ENCODE measurements at regions not wholly inside any gene's neighbourhood (a gene's known extent, or its start where the extent isn't known, plus 50 kb on each side); places are given as distances from the start of the nearest gene placed in this dataset.
"Not testable (repeated sequence)": the region's sequence is repeated elsewhere in the genome, so short reads cannot be mapped to it uniquely, and the experiment has no call there.

GRCh38 chr2:71961289-71962027 is 186.2 kb downstream of the CYP26B1 start:
- peaks cover 0 to 35% (median 24%) of the 10 kb centered on the region in 8 donors for H3K9me3 ChIP-seq
- no peak overlapping the region for H3K4me3 ChIP-seq
- no peak overlapping the region for H3K27ac ChIP-seq
- no peaks in the 10 kb centered on the region for H3K4me1 ChIP-seq
- intact Hi-C loops (cut with DNase I; ENCODE audit: low total_unique reads), result no loop called here
- no peaks in the 10 kb centered on the region for H3K36me3 ChIP-seq
- no peak for DNase-seq
- peaks cover 0 to 13% (median 0%) of the 10 kb centered on the region in 7 donors for H3K27me3 ChIP-seq (replicated peaks in 1 of 7)
- TF ChIP-seq POLR2AphosphoS5 (IDR thresholded peaks at IDR 0.05) (no peak), POLR2A (IDR thresholded peaks at IDR 0.05) (no peak), CTCF (IDR thresholded peaks at IDR 0.05 in 8 of 11, conservative IDR thresholded peaks at IDR 0.05 in 3 of 11) (no peak)
- WGBS, 5 donors, result 67 to 88% (median 75%) methylated on average over 5 of the region's 5 CpGs

GRCh38 chr2:71959494-71959893 is 188.2 kb downstream of the CYP26B1 start:
- Histone ChIP-seq H3K27ac (no peak overlapping the region), H3K27me3 (replicated peaks in 1 of 7) (peaks cover 0 to 8% (median 0%) of the 10 kb centered on the region in 7 donors), H3K4me3 (no peak overlapping the region), H3K9me3 (peaks cover 0 to 48% (median 32%) of the 10 kb centered on the region in 8 donors), H3K36me3 (no peaks in the 10 kb centered on the region), H3K4me1 (no peaks in the 10 kb centered on the region)
- intact Hi-C loops (cut with DNase I; ENCODE audit: low total_unique reads), result no loop called here
- no peak for DNase-seq
- TF ChIP-seq POLR2A (IDR thresholded peaks at IDR 0.05) (no peak), POLR2AphosphoS5 (IDR thresholded peaks at IDR 0.05) (no peak), CTCF (IDR thresholded peaks at IDR 0.05 in 8 of 11, conservative IDR thresholded peaks at IDR 0.05 in 3 of 11) (no peak)

GRCh38 chr2:71958426-71958825 is 189.2 kb downstream of the CYP26B1 start:
- H3K36me3 ChIP-seq; H3K4me3 ChIP-seq; intact Hi-C loops (cut with DNase I; ENCODE audit: low total_unique reads); H3K27me3 ChIP-seq (replicated peaks in 1 of 7); H3K27ac ChIP-seq; DNase-seq; H3K4me1 ChIP-seq: not testable (repeated sequence)
- peaks cover 0 to 48% (median 32%) of the 10 kb centered on the region in 8 donors for H3K9me3 ChIP-seq
- WGBS, 5 donors, result 83 to 100% (median 88%) methylated on average over 1 of the region's 1 CpG

GRCh38 chr2:71952572-71953188 is 195.0 kb downstream of the CYP26B1 start:
- WGBS, 5 donors, result 85 to 89% (median 86%) methylated on average over 6 of the region's 6 CpGs
- Histone ChIP-seq H3K27ac (no peak overlapping the region), H3K27me3 (replicated peaks in 1 of 7) (no peaks in the 10 kb centered on the region), H3K4me1 (peaks cover 0 to 17% (median 0%) of the 10 kb centered on the region in 6 donors), H3K4me3 (no peak overlapping the region), H3K36me3 (no peaks in the 10 kb centered on the region), H3K9me3 (peaks cover 0 to 25% (median 13%) of the 10 kb centered on the region in 8 donors)
- intact Hi-C loops (cut with DNase I; ENCODE audit: low total_unique reads), result no loop called here
- DNase-seq, result no peak
- TF ChIP-seq CTCF (IDR thresholded peaks at IDR 0.05 in 8 of 11, conservative IDR thresholded peaks at IDR 0.05 in 3 of 11), result no peak
- no peak for TF ChIP-seq POLR2AphosphoS5 (IDR thresholded peaks at IDR 0.05)
- no peak for TF ChIP-seq POLR2A (IDR thresholded peaks at IDR 0.05)

All from spleen (tissue), 11 donors.